Colonic mucosa (tissue), 4 donors: ENCODE measurements at regions not wholly inside any gene's neighbourhood (a gene's known extent, or its start where the extent isn't known, plus 50 kb on each side); places are given as distances from the start of the nearest gene placed in this dataset.

Experiments used
- DNase-seq: peaks from one replicate; pipeline ENCODE4 v3.0.0-alpha.2; 2020
- H3K27ac ChIP-seq: fragments of 200-600 bp; one replicate; pipeline ENCODE4 v1.8.0; 2021
- H3K27me3 ChIP-seq: fragments of 200-600 bp; one replicate; pipeline ENCODE4 v1.8.0; 2021
- H3K36me3 ChIP-seq: fragments of 200-600 bp; one replicate; pipeline ENCODE4 v1.8.0; 2021
- H3K4me1 ChIP-seq: fragments of 200-600 bp; one replicate; pipeline ENCODE4 v1.8.0; 2021; ENCODE audit warnings: mild to moderate bottlenecking
- H3K4me3 ChIP-seq: fragments of 200-600 bp; one replicate; pipeline ENCODE4 v1.8.0; 2021
- H3K9ac ChIP-seq, 2 donors: one replicate each; pipeline ENCODE4 v1.7.0; 2013; ENCODE audit warnings: control low read depth in 2 of 2, low read depth in 2 of 2, low read length in 2 of 2
- H3K9me3 ChIP-seq: fragments of 200-600 bp; one replicate; pipeline ENCODE4 v1.8.0; 2021
- CTCF ChIP-seq: fragments of 200-600 bp; IDR thresholded peaks from one replicate; pipeline ENCODE4 v1.8.0; 2022; ENCODE audit warnings: antibody characterized with exemption, mild to moderate bottlenecking
- intact Hi-C: fragments of 100-400 bp; cut with DNase I; formaldehyde crosslinking; loops from one replicate; pipeline ENCODE4 v1.14.1; 2022
- donor health status: healthy.
- donor health status: DM: no; HTN: no; CAD: no.
- donor health status: DM: no; HTN: no; CAD: no.

GRCh38 chr17:6241996-6242395, 171.8 kb downstream of the WSCD1 start:
- Histone ChIP-seq H3K4me3 (no peak overlapping the region), H3K9me3 (no peaks in the 10 kb centered on the region), H3K36me3 (no peaks in the 10 kb centered on the region), H3K27ac (no peak overlapping the region), H3K9ac (no peak overlapping the region), H3K27me3 (no peaks in the 10 kb centered on the region), H3K4me1 (no peaks in the 10 kb centered on the region)
- no peak for DNase-seq
- intact Hi-C loops: no loop called here
- TF ChIP-seq CTCF: no peak

- no peak overlapping the region for H3K9ac ChIP-seq
- H3K36me3 ChIP-seq: no peaks in the 10 kb centered on the region
- H3K27me3 ChIP-seq: no peaks in the 10 kb centered on the region
- DNase-seq: no peak
- H3K4me1 ChIP-seq: no peaks in the 10 kb centered on the region
- intact Hi-C loops: no loop called here
- no peaks in the 10 kb centered on the region for H3K9me3 ChIP-seq
- H3K4me3 ChIP-seq: no peak overlapping the region
- no peak overlapping the region for H3K27ac ChIP-seq
- no peak for TF ChIP-seq CTCF
These were observed 171.2 kb downstream of the WSCD1 start for GRCh38 chr17:6241381-6241780.

GRCh38 chr17:6240601-6241000, 170.4 kb downstream of the WSCD1 start:
- no peaks in the 10 kb centered on the region for H3K9me3 ChIP-seq
- H3K4me1 ChIP-seq: no peaks in the 10 kb centered on the region
- H3K4me3 ChIP-seq: no peak overlapping the region
- intact Hi-C loops: no loop called here
- H3K9ac ChIP-seq: no peak overlapping the region
- H3K27ac ChIP-seq: no peak overlapping the region
- no peak for TF ChIP-seq CTCF
- no peaks in the 10 kb centered on the region for H3K36me3 ChIP-seq
- DNase-seq: no peak
- no peaks in the 10 kb centered on the region for H3K27me3 ChIP-seq

GRCh38 chr17:6240001-6240400, 169.8 kb downstream of the WSCD1 start:
- Histone ChIP-seq H3K27ac (no peak overlapping the region), H3K4me3 (no peak overlapping the region), H3K27me3 (no peaks in the 10 kb centered on the region), H3K9me3 (no peaks in the 10 kb centered on the region), H3K4me1 (no peaks in the 10 kb centered on the region), H3K9ac (no peak overlapping the region), H3K36me3 (no peaks in the 10 kb centered on the region)
- TF ChIP-seq CTCF: no peak
- intact Hi-C loops: no loop called here
- no peak for DNase-seq

- H3K27me3 ChIP-seq: no peaks in the 10 kb centered on the region
- no peak overlapping the region for H3K4me3 ChIP-seq
- no peak overlapping the region for H3K9ac ChIP-seq
- no peaks in the 10 kb centered on the region for H3K36me3 ChIP-seq
- intact Hi-C loops: no loop called here
- no peak overlapping the region for H3K27ac ChIP-seq
- no peak for DNase-seq
- no peaks in the 10 kb centered on the region for H3K9me3 ChIP-seq
- TF ChIP-seq CTCF: no peak
- no peaks in the 10 kb centered on the region for H3K4me1 ChIP-seq
These were observed 169.1 kb downstream of the WSCD1 start for GRCh38 chr17:6239241-6239798.
